Loucy (cell line): ENCODE measurements at regions not wholly inside any gene's neighbourhood (a gene's known extent, or its start where the extent isn't known, plus 50 kb on each side); places are given as distances from the start of the nearest gene placed in this dataset.

Source experiments
- H2AFZ ChIP-seq: fragments of 200-600 bp; sonication (generic); 2 replicates; pipeline ENCODE4 v1.6.0; 2016; ENCODE audit warnings: antibody characterized with exemption, mild to moderate bottlenecking, low read length, moderate library complexity
- H3F3A ChIP-seq: fragments of 200-600 bp; 2 replicates; pipeline ENCODE4 v1.6.0; 2016; ENCODE audit warnings: antibody characterized with exemption, low read depth, mild to moderate bottlenecking
- H3K27me3 ChIP-seq: fragments of 200-600 bp; sonication (generic); 2 replicates; pipeline ENCODE4 v1.6.1; 2014; ENCODE audit warnings: low read length, mild to moderate bottlenecking; ENCODE audit not compliant: insufficient read depth, poor library complexity, severe bottlenecking
- H3K36me3 ChIP-seq: fragments of 200-600 bp; sonication (generic); 2 replicates; pipeline ENCODE4 v1.6.1; 2016; ENCODE audit warnings: low read length; ENCODE audit not compliant: insufficient read depth
- H3K4me1 ChIP-seq: fragments of 200-600 bp; sonication (generic); 2 replicates; pipeline ENCODE4 v1.5.1; 2014; ENCODE audit warnings: low read length, mild to moderate bottlenecking; ENCODE audit not compliant: insufficient read depth, poor library complexity, severe bottlenecking
- H3K4me2 ChIP-seq: fragments of 200-600 bp; sonication (generic); 2 replicates; pipeline ENCODE4 v1.6.0; 2014; ENCODE audit warnings: antibody characterized with exemption, low read length, low read depth, mild to moderate bottlenecking; ENCODE audit not compliant: poor library complexity, severe bottlenecking
- H3K4me3 ChIP-seq: fragments of 200-600 bp; sonication (generic); 2 replicates; pipeline ENCODE4 v1.5.1; 2014; ENCODE audit warnings: low read length, mild to moderate bottlenecking, mixed read lengths; ENCODE audit not compliant: poor library complexity, severe bottlenecking
- H3K79me2 ChIP-seq: fragments of 200-600 bp; sonication (generic); 2 replicates; pipeline ENCODE4 v1.6.1; 2014; ENCODE audit warnings: low read length; ENCODE audit not compliant: insufficient read depth
- H3K9ac ChIP-seq: fragments of 200-600 bp; sonication (generic); 2 replicates; pipeline ENCODE4 v1.6.0; 2014; ENCODE audit warnings: mild to moderate bottlenecking, low read depth, low read length, moderate library complexity; ENCODE audit not compliant: poor library complexity, severe bottlenecking
- H3K9me2 ChIP-seq: fragments of 200-600 bp; sonication (generic); replicated peaks from 2 replicates; pipeline ENCODE4 v1.6.1; 2016; ENCODE audit warnings: low read depth, low read length, mixed read lengths
- H3K9me3 ChIP-seq: fragments of 200-600 bp; sonication (generic); 2 replicates; pipeline ENCODE4 v1.6.1; 2014; ENCODE audit warnings: mild to moderate bottlenecking, antibody characterized with exemption, low read length, low read depth; ENCODE audit not compliant: insufficient read depth
- H4K20me1 ChIP-seq: fragments of 200-600 bp; sonication (generic); 2 replicates; pipeline ENCODE4 v1.6.0; 2014; ENCODE audit warnings: antibody characterized with exemption, low read length, mild to moderate bottlenecking; ENCODE audit not compliant: insufficient read depth, poor library complexity, severe bottlenecking
- EZH2phosphoT487 ChIP-seq: fragments of 200-600 bp; IDR thresholded peaks from 2 replicates; pipeline ENCODE4 v1.6.1; 2018; ENCODE audit warnings: antibody characterized with exemption, mild to moderate bottlenecking, moderate library complexity, borderline replicate concordance
- TF ChIP-seq, protein P1 (sequence below): fragments of 200-600 bp; sonication (generic); conservative IDR thresholded peaks from 2 replicates; pipeline ENCODE4 v1.5.1; 2014; ENCODE audit warnings: mild to moderate bottlenecking, antibody characterized with exemption, low read length

GRCh38 chr5:110846398-110847001, 107.7 kb downstream of the SLC25A46 start:
- Histone ChIP-seq H4K20me1 (no peaks in the 10 kb centered on the region), H3K4me1 (no peaks in the 10 kb centered on the region), H3K9me3 (peaks cover 5% of the 10 kb centered on the region; the same call in 1 of the 2 replicates), H3K27me3 (no peaks in the 10 kb centered on the region), H3K36me3 (no peaks in the 10 kb centered on the region), H2AFZ (no peak overlapping the region), H3K9me2 (no peaks in the 10 kb centered on the region), H3K4me2 (no peak overlapping the region), H3K9ac (no peak overlapping the region), H3K79me2 (no peaks in the 10 kb centered on the region), H3K4me3 (no peak overlapping the region), H3F3A (no peaks in the 10 kb centered on the region)
- TF ChIP-seq, protein P1, sequence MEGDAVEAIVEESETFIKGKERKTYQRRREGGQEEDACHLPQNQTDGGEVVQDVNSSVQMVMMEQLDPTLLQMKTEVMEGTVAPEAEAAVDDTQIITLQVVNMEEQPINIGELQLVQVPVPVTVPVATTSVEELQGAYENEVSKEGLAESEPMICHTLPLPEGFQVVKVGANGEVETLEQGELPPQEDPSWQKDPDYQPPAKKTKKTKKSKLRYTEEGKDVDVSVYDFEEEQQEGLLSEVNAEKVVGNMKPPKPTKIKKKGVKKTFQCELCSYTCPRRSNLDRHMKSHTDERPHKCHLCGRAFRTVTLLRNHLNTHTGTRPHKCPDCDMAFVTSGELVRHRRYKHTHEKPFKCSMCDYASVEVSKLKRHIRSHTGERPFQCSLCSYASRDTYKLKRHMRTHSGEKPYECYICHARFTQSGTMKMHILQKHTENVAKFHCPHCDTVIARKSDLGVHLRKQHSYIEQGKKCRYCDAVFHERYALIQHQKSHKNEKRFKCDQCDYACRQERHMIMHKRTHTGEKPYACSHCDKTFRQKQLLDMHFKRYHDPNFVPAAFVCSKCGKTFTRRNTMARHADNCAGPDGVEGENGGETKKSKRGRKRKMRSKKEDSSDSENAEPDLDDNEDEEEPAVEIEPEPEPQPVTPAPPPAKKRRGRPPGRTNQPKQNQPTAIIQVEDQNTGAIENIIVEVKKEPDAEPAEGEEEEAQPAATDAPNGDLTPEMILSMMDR: no peak
- TF ChIP-seq EZH2phosphoT487: no peak

DNA sequence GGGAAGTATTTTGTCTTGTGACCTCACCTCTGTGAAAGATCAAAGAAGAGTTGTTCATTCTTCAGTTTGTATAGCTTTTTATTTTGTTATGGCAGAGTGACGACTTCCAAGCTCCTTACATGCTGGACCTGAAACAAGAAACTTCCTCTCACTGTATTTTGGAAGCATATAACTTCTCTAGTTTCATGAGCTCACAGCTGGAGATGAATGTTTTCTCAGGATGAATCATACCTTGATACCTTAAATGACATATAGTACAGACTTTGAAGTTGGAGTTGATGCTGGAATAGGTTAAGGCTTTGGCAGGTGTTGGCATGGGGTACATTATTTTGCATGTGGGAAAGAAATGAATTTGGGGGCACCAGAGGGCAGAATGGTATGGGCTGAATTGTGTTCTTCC, 112.5 kb downstream of the SLC25A46 start:
- TF ChIP-seq, protein P1: no peak
- no peak for TF ChIP-seq EZH2phosphoT487

DNA sequence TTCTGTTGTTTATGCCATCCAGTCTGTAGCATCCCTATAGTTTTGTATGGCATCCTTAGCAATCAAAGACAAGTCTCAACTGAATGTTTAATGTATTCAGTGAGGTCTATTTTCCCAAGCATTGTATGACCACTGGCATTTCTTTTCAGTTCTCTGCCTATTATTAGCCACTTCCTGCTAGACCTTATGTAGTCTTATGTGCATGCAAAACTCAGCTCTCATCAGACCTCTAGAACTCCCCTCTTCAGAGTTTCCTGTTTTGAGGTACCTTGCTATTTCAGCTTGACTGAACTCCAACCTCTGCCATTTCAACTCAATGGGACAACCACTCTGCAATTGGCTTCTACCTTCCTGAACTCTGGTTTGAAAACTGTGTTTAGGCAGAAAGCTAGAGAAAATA, 113.2 kb downstream of the SLC25A46 start:
- peak overlapping the region; percentile 9 for H3K4me3 ChIP-seq
- TF ChIP-seq, protein P1: no peak
- no peak for TF ChIP-seq EZH2phosphoT487
- peak overlapping the region; percentile 67 for H2AFZ ChIP-seq
- no peaks in the 10 kb centered on the region for H3K9me2 ChIP-seq
- H3K79me2 ChIP-seq: no peaks in the 10 kb centered on the region
- H3K4me1 ChIP-seq: peaks cover 13% of the 10 kb centered on the region
- H3K4me2 ChIP-seq: peak overlapping the region; percentile 61
- no peaks in the 10 kb centered on the region for H3K27me3 ChIP-seq
- H3K36me3 ChIP-seq: no peaks in the 10 kb centered on the region
- peaks cover 5% of the 10 kb centered on the region; the same call in 1 of the 2 replicates for H3K9me3 ChIP-seq
- no peak overlapping the region for H3K9ac ChIP-seq
- no peaks in the 10 kb centered on the region for H4K20me1 ChIP-seq
- no peaks in the 10 kb centered on the region for H3F3A ChIP-seq

More for the DNA sequence above, 112.5 kb downstream of the SLC25A46 start:
- no peaks in the 10 kb centered on the region for H4K20me1 ChIP-seq
- no peaks in the 10 kb centered on the region for H3K27me3 ChIP-seq
- no peak overlapping the region for H3K9ac ChIP-seq
- H3K4me3 ChIP-seq: no peak overlapping the region
- H3F3A ChIP-seq: no peaks in the 10 kb centered on the region
- peaks cover 13% of the 10 kb centered on the region for H3K4me1 ChIP-seq
- H3K9me2 ChIP-seq: no peaks in the 10 kb centered on the region
- H3K4me2 ChIP-seq: peak overlapping the region; percentile 61
- H3K79me2 ChIP-seq: no peaks in the 10 kb centered on the region
- peak overlapping the region; percentile 67; the same call in 1 of the 2 replicates for H2AFZ ChIP-seq
- peaks cover 5% of the 10 kb centered on the region; the same call in 1 of the 2 replicates for H3K9me3 ChIP-seq
- H3K36me3 ChIP-seq: no peaks in the 10 kb centered on the region
